T-helper 2 cell (primary cell): ENCODE measurements at regions not wholly inside any gene's neighbourhood (a gene's known extent, or its start where the extent isn't known, plus 50 kb on each side); places are given as distances from the start of the nearest gene placed in this dataset.
"Not testable (repeated sequence)": the region's sequence is repeated elsewhere in the genome, so short reads cannot be mapped to it uniquely, and the experiment has no call there.

Source experiments
- DNase-seq, 5 experiments: peaks; one replicate each; pipeline versions ENCODE4 v3.0.0 to v3.0.0-alpha.2; 2012 to 2022

DNA sequence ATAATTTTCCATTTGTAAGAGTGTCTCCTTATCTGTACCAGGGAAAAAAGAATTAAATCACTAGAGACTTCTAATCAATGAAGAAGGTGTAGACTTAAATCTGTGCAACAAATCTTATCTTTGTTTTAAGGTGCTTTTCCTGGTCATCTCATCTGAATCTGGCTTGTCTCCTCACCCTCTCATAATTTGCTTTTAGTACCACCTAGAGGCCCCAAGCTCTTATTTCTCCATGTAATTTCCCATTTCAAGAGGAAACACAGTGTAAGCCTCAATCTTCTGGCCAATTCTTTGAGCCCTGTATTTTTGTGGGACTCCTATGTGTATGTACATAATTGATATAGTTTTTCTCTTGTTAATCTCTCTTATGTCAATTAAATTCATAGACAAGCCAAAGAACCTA is 1975.3 kb upstream of the CDH6 start:
- no peak for DNase-seq

GRCh38 chr5:29214839-29215238 is 1978.6 kb upstream of the CDH6 start:
- no peak for DNase-seq

- DNase-seq = no peak
Measured at GRCh38 chr5:29213475-29213874, 1980.0 kb upstream of the CDH6 start.

- no peak for DNase-seq
Measured at GRCh38 chr5:29208024-29208423, 1985.5 kb upstream of the CDH6 start.

DNA sequence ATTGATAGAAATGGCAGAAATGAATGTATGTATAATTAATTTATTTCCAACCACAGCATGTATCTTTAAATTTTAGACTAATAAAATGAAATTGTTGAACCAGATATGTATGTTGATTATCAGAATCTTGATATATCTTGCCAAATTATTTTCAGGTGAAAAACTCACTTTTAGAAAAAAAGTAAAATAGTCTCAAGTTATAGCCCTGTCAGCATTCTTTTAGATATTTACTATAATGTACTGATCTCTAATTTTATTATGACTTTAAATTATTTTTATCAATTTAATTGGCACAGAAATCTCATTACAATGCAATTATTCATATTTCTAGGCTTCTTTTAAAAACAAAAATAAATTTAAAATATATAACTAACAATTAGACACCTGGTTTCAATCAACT is 1990.4 kb upstream of the CDH6 start:
- no peak for DNase-seq

DNA sequence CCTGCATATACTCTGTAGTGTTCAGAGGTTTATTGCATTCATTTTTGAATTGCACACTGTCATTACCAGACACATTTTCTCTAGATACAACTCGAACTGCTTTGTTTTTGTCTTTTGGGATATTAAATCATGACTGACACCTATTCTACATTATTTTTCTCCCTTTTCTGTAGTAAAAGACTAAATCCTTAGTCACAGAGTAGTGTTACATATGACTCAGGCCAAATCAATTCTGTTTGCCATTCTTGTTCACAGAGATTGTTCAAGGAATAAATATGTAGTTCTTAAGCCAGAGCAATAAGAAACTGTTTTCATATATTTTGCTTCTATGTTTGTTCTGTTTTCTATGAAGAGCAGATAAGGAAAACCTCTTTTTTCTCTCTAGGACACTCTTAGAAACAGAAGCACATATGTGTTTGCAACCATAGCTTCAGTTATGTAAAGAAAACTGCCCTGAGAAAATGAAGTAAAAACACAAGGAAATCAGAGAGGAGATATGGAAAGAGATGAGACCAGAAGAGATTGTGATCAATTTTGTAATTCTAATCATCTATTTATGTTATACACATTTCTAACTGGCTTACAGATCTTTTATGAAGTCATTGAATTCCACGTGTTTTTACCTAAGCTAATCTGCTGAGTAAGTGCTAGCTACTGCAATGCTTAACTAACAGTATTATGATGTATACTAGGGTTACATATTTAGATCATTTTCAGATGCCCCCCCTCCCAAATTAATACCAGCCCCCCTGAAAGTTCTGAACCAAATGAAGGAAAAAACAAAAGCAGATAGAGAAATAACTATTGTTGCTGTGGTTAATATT is 1995.6 kb upstream of the CDH6 start:
- DNase-seq = no peak

DNA sequence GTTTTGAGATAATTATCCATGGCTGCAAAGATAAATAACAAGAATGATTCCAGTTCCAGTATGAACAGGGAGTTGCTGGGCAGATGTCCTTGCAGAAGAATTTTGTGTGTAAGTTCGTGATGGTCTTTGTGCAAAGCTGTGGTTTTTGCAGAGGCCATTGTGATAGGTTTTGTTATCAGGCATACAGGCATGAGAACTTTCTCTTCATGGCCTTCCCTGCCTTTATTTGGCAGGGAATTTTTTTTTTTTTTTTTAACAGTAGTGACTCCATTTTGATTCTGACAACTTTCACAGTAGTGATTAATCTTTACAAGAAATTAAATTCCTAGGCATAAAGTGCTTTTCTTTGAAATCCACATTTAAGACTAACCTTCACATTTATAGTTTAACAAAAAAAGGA is 1999.5 kb upstream of the CDH6 start:
- no peak for DNase-seq

GRCh38 chr5:29191269-29192048 is 2002.0 kb upstream of the CDH6 start:
- not testable (repeated sequence) for DNase-seq

- DNase-seq = not testable (repeated sequence)
Measured at GRCh38 chr5:29190398-29190797, 2003.1 kb upstream of the CDH6 start.

GRCh38 chr5:29186380-29186779 is 2007.1 kb upstream of the CDH6 start:
- not testable (repeated sequence) for DNase-seq

DNA sequence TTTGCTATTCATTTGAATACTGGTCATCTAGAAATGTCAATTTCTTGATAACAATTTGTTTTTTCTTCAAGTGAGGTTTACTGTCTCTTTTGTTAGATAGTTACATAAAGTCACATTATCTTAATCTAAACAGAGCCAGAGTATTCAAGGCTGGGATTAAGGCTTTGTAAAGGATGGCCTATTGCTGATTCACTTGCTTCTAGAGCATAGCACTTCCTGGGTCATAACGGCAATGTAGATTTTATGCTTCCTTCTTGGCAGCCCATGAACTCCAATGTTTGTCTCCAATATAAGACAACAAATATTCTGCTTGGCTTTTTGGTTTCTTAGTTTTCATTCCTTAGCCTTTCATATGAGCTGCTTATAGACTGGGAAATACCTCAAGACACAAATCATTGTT is 2007.9 kb upstream of the CDH6 start:
- DNase-seq = no peak

GRCh38 chr5:29175774-29176173 is 2017.7 kb upstream of the CDH6 start:
- no peak for DNase-seq

- DNase-seq = no peak
Measured at GRCh38 chr5:29170599-29170998, 2022.9 kb upstream of the CDH6 start.

GRCh38 chr5:29169886-29170285 is 2023.6 kb upstream of the CDH6 start:
- no peak for DNase-seq

DNA sequence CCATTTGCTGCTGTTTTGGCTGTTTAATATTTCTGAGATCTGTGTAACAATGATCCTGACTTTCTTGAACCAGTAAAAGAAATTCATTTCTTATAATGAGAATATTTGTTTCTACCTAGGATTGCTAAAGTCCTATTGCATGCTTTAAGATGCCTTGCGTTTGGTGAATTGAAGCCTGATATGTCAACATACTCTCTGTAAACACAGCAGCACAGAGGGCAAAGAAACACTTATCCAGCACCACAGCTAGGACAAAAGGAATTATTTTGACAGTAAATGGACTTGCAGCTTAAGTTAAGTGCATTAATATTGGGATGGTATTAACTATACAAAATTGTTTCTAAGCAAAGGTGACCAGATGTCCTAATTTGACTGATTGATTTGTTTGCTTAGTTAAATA is 2031.2 kb upstream of the CDH6 start:
- no peak for DNase-seq

DNA sequence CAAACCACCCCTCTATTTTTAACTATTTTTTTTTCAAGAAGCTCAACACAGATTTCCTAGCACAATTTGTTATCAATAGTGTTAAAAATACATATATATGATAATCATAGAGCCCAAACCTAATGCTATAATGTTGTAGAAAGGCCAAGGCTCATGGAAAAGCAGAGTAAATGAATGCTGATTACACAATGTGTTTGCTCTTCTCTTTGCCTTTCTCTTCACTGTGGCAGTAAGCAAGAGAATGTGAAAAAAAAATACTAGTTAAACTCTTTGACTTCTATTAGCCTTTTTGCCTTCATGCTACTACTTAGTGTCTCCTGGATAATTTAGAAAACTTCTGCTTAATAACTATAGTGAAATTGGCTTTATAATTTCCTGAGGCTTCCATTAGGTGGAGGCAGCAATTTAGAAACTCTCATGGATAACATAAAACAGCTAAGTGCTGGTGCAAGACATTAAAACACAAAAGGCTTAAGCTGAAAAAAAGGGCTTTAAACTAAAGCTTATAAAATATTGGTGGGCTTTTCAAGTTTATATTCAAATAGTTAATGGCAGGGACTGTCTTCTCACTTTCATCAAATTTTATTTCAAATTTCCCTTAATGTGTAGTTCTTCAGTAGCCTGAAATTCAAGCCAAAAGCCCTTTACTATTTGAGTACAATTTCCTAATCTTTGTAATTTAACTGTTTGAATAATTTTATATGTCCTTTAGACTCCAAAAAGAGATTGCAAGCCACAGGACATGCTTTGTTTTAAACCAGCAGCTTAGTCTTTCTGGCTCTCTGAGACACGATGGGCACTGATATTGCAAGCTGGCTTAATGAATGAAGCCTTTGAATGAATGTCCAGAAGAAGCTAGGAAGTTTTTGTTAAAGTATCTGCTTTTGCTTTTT is 2031.8 kb upstream of the CDH6 start:
- DNase-seq = no peak

DNA sequence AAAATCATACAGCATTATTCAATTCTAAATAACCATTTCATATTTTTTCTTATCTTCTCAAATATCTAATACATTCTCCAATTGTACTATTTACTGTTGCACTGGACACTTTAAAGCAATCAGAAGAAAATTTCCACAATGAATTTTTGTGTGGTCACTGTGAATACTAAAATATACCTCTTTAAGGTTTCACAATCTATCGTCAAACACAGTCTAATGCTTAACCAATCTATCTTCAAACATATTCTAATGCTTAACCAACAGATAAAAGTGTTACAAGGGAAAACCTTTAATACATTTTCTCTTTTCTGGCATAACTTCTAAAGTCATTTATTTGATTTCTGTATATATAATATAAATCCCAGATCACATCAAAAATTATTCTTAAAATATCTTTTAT is 2035.5 kb upstream of the CDH6 start:
- no peak for DNase-seq

GRCh38 chr5:29150840-29151239 is 2042.6 kb upstream of the CDH6 start:
- DNase-seq = no peak

DNA sequence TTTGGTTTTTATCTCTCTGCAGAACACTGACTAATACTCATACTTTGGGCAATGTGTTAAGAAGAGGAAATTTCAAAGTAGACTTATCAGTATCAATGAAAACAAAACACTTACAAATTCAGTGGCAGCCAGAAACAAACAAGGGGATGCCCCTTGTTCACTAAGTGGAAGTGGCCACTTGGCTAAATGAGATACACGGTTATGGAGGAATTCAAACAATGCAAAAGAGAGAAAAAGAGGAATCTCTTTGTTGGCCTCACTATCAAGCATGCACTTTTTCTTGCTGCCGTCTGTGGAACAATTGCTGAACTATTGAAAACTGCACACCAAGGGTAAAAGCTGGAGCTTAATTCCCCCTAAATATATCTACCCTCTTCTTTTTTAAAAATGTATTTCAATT is 2044.9 kb upstream of the CDH6 start:
- no peak for DNase-seq

- DNase-seq = no peak
Measured at GRCh38 chr5:29148073-29148472, 2045.4 kb upstream of the CDH6 start.

- no peak for DNase-seq
Measured at GRCh38 chr5:29143266-29143665, 2050.2 kb upstream of the CDH6 start.

GRCh38 chr5:29134418-29134817 is 2059.1 kb upstream of the CDH6 start:
- no peak for DNase-seq

DNA sequence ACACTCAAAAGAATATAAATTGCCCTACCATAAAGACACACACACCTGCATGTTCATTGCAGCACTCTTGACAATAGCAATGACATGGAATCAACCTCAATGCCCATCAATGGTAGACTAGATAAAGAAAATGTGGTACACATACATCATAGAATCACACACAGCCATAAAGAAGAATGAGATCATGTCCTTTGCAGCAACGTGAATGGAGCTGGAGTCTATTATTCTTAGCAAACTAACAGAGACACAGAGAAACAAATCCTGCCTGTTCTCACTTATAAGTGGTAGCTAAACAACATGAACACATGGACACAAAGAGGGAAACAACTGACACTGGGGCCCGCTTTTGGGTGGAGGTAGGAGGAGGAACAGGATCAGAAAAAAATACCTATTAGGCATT is 2062.2 kb upstream of the CDH6 start:
- no peak for DNase-seq
